ENCODE measurements at regions not wholly inside any gene's neighbourhood (a gene's known extent, or its start where the extent isn't known, plus 50 kb on each side); places are given as distances from the start of the nearest gene placed in this dataset.

DNA sequence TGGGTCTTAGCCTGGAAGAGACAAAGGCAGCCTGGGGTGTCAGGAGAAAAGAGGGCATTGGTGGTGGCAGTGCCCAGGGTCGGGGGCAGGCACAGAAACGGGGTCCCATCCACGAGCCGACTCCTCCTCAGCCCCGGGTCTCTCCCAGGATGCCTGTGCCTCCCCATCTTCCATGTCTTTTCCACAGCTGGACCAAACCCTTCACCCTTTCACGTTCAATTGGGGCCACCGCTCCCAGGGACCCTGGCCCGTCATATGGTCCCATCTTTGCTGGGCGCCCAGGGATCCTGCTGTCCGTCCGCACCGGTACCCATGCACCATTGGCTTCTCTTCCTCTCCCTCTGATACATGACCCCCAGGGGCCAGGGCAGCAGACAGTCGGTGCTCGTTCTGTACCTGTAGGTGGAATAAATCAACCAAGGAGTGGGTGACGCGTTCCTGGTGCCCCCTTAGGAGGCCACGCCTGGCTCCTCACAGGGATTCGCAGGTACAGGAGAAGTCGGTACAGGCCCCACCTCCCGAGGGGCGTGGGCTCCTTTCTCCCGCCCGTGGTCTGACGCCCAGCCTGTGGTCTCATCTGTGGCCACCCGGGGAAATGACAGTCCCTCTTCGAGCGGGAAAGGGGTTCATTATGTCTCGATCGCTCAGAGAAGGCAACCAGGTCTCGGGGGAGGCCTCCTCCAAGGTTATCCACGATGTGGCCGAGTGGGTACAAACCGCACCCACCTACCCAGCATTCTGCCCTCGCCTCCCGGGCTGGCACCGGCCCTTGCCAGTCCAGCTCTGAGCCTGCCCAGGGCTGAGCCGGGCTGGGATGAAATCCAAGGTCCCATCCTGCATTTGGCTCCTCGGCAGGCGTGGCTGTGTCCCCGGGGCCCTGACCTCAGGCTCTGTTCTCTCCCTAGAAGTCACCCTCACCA lies 1493.6 kb downstream of the BRD1 start:
- Mint-ChIP-seq H3K4me3 (no peak overlapping the region), H3K4me1 (peaks cover 2% of the 10 kb centered on the region; the same call in 1 of the 3 replicates), H3K36me3 (ENCODE audit: low read depth) (no peaks in the 10 kb centered on the region), H3K9me3 (peaks cover 7% of the 10 kb centered on the region; the same call in 2 of the 3 replicates), H3K27ac (no peak overlapping the region), H3K27me3 (ENCODE audit: insufficient read depth, low read depth, poor library complexity) (peaks cover 6% of the 10 kb centered on the region)
- Histone ChIP-seq H3K4me2 (no peak overlapping the region), H3K27me3 (ENCODE audit: insufficient read depth) (no peaks in the 10 kb centered on the region), H3K36me3 (ENCODE audit: insufficient read depth) (0 out of 2 replicates have a peak, but pooled peaks cover 9% of the 10 kb centered on the region), H3K9me2 (ENCODE audit: insufficient read depth) (no peaks in the 10 kb centered on the region), H3K4me3 (no peak overlapping the region), H3K79me2 (replicated peaks; ENCODE audit: insufficient read depth) (no peaks in the 10 kb centered on the region), H3K27ac (ENCODE audit: low read depth) (no peak overlapping the region), H4K20me1 (replicated peaks; ENCODE audit: insufficient read depth) (no peaks in the 10 kb centered on the region), H3K4me1 (ENCODE audit: insufficient read depth) (no peaks in the 10 kb centered on the region), H3F3A (replicated peaks; ENCODE audit: low read depth) (no peaks in the 10 kb centered on the region), H2AFZ (no peak overlapping the region)
- ATAC-seq (no peak), DNase-seq (ENCODE audit: low spot score) (no peak)
- no peak for TF ChIP-seq EZH2phosphoT487 (IDR thresholded peaks at IDR 0.05; ENCODE audit: unreplicated experiment)

DNA sequence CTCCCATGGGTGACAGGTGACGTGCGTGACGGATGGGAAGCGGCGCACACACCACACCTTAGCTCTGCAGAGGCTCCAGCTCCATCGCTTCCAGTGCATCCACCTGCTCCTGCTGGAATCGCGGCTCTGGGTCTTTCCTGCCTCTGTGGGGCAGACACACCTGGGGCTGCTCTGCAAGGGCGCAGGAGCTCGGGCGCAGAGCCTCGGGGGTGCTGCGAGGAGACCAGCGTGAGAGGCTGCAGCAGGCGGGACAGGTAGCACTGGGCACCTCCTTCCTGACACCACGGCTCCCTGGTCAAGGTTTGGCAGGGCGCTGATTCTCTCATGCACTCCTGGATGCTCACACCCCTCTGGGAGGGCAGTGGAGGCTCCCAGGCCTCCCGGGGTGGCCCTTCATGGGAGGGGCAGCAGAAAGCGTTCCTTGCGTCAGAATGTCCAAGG lies 1494.3 kb downstream of the BRD1 start:
- no peak overlapping the region for H3K27ac Mint-ChIP-seq
- no peak overlapping the region for H3K4me2 ChIP-seq
- no peaks in the 10 kb centered on the region for H3K79me2 ChIP-seq (replicated peaks; ENCODE audit: insufficient read depth)
- H3K9me2 ChIP-seq (ENCODE audit: insufficient read depth) = no peaks in the 10 kb centered on the region
- no peaks in the 10 kb centered on the region for H3K36me3 Mint-ChIP-seq (ENCODE audit: low read depth)
- H3K27me3 ChIP-seq (ENCODE audit: insufficient read depth) = no peaks in the 10 kb centered on the region
- H3K27ac ChIP-seq (ENCODE audit: low read depth) = no peak overlapping the region
- H3F3A ChIP-seq (replicated peaks; ENCODE audit: low read depth) = no peaks in the 10 kb centered on the region
- H2AFZ ChIP-seq = no peak overlapping the region
- DNase-seq (ENCODE audit: low spot score) (no peak), ATAC-seq (no peak)
- H3K4me1 ChIP-seq (ENCODE audit: insufficient read depth) = no peaks in the 10 kb centered on the region
- no peaks in the 10 kb centered on the region for H3K4me1 Mint-ChIP-seq
- H3K4me3 Mint-ChIP-seq = no peak overlapping the region
- H4K20me1 ChIP-seq (replicated peaks; ENCODE audit: insufficient read depth) = no peaks in the 10 kb centered on the region
- H3K9me3 Mint-ChIP-seq = peaks cover 13% of the 10 kb centered on the region; the same call in 2 of the 3 replicates
- peaks cover 5% of the 10 kb centered on the region for H3K27me3 Mint-ChIP-seq (ENCODE audit: insufficient read depth, low read depth, poor library complexity)
- no peak overlapping the region for H3K4me3 ChIP-seq
- H3K36me3 ChIP-seq (ENCODE audit: insufficient read depth) = 0 out of 2 replicates have a peak, but pooled peaks cover 10% of the 10 kb centered on the region
- no peak for TF ChIP-seq EZH2phosphoT487 (IDR thresholded peaks at IDR 0.05; ENCODE audit: unreplicated experiment)
- TF ChIP-seq CREB1 (CRISPR knock-in tag; IDR thresholded peaks at IDR 0.05; ENCODE audit: low read depth) = no peak
- TF ChIP-seq, protein P1, sequence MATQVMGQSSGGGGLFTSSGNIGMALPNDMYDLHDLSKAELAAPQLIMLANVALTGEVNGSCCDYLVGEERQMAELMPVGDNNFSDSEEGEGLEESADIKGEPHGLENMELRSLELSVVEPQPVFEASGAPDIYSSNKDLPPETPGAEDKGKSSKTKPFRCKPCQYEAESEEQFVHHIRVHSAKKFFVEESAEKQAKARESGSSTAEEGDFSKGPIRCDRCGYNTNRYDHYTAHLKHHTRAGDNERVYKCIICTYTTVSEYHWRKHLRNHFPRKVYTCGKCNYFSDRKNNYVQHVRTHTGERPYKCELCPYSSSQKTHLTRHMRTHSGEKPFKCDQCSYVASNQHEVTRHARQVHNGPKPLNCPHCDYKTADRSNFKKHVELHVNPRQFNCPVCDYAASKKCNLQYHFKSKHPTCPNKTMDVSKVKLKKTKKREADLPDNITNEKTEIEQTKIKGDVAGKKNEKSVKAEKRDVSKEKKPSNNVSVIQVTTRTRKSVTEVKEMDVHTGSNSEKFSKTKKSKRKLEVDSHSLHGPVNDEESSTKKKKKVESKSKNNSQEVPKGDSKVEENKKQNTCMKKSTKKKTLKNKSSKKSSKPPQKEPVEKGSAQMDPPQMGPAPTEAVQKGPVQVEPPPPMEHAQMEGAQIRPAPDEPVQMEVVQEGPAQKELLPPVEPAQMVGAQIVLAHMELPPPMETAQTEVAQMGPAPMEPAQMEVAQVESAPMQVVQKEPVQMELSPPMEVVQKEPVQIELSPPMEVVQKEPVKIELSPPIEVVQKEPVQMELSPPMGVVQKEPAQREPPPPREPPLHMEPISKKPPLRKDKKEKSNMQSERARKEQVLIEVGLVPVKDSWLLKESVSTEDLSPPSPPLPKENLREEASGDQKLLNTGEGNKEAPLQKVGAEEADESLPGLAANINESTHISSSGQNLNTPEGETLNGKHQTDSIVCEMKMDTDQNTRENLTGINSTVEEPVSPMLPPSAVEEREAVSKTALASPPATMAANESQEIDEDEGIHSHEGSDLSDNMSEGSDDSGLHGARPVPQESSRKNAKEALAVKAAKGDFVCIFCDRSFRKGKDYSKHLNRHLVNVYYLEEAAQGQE (IDR thresholded peaks at IDR 0.05; ENCODE audit: unreplicated experiment) = no peak
- TF ChIP-seq ZNF114 (CRISPR knock-in tag; IDR thresholded peaks at IDR 0.05) = no peak
- TF ChIP-seq, protein P2, sequence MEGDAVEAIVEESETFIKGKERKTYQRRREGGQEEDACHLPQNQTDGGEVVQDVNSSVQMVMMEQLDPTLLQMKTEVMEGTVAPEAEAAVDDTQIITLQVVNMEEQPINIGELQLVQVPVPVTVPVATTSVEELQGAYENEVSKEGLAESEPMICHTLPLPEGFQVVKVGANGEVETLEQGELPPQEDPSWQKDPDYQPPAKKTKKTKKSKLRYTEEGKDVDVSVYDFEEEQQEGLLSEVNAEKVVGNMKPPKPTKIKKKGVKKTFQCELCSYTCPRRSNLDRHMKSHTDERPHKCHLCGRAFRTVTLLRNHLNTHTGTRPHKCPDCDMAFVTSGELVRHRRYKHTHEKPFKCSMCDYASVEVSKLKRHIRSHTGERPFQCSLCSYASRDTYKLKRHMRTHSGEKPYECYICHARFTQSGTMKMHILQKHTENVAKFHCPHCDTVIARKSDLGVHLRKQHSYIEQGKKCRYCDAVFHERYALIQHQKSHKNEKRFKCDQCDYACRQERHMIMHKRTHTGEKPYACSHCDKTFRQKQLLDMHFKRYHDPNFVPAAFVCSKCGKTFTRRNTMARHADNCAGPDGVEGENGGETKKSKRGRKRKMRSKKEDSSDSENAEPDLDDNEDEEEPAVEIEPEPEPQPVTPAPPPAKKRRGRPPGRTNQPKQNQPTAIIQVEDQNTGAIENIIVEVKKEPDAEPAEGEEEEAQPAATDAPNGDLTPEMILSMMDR (conservative IDR thresholded peaks at IDR 0.05; ENCODE audit: low read depth in 2 of 2) = no peak
- TF ChIP-seq, protein P3, sequence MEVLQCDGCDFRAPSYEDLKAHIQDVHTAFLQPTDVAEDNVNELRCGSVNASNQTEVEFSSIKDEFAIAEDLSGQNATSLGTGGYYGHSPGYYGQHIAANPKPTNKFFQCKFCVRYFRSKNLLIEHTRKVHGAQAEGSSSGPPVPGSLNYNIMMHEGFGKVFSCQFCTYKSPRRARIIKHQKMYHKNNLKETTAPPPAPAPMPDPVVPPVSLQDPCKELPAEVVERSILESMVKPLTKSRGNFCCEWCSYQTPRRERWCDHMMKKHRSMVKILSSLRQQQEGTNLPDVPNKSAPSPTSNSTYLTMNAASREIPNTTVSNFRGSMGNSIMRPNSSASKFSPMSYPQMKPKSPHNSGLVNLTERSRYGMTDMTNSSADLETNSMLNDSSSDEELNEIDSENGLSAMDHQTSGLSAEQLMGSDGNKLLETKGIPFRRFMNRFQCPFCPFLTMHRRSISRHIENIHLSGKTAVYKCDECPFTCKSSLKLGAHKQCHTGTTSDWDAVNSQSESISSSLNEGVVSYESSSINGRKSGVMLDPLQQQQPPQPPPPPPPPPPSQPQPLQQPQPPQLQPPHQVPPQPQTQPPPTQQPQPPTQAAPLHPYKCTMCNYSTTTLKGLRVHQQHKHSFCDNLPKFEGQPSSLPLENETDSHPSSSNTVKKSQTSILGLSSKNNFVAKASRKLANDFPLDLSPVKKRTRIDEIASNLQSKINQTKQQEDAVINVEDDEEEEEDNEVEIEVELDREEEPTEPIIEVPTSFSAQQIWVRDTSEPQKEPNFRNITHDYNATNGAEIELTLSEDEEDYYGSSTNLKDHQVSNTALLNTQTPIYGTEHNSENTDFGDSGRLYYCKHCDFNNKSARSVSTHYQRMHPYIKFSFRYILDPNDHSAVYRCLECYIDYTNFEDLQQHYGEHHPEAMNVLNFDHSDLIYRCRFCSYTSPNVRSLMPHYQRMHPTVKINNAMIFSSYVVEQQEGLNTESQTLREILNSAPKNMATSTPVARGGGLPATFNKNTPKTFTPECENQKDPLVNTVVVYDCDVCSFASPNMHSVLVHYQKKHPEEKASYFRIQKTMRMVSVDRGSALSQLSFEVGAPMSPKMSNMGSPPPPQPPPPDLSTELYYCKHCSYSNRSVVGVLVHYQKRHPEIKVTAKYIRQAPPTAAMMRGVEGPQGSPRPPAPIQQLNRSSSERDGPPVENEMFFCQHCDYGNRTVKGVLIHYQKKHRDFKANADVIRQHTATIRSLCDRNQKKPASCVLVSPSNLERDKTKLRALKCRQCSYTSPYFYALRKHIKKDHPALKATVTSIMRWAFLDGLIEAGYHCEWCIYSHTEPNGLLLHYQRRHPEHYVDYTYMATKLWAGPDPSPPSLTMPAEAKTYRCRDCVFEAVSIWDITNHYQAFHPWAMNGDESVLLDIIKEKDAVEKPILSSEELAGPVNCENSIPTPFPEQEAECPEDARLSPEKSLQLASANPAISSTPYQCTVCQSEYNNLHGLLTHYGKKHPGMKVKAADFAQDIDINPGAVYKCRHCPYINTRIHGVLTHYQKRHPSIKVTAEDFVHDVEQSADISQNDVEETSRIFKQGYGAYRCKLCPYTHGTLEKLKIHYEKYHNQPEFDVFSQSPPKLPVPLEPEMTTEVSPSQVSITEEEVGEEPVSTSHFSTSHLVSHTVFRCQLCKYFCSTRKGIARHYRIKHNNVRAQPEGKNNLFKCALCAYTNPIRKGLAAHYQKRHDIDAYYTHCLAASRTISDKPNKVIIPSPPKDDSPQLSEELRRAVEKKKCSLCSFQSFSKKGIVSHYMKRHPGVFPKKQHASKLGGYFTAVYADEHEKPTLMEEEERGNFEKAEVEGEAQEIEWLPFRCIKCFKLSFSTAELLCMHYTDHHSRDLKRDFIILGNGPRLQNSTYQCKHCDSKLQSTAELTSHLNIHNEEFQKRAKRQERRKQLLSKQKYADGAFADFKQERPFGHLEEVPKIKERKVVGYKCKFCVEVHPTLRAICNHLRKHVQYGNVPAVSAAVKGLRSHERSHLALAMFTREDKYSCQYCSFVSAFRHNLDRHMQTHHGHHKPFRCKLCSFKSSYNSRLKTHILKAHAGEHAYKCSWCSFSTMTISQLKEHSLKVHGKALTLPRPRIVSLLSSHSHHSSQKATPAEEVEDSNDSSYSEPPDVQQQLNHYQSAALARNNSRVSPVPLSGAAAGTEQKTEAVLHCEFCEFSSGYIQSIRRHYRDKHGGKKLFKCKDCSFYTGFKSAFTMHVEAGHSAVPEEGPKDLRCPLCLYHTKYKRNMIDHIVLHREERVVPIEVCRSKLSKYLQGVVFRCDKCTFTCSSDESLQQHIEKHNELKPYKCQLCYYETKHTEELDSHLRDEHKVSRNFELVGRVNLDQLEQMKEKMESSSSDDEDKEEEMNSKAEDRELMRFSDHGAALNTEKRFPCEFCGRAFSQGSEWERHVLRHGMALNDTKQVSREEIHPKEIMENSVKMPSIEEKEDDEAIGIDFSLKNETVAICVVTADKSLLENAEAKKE (CRISPR knock-in tag; IDR thresholded peaks at IDR 0.05) = no peak
- TF ChIP-seq POLR2AphosphoS5 (IDR thresholded peaks at IDR 0.05; ENCODE audit: low read depth) = no peak

Measured in GM23338 (cell line).